ENCODE measurements at regions not wholly inside any gene's neighbourhood (a gene's known extent, or its start where the extent isn't known, plus 50 kb on each side); places are given as distances from the start of the nearest gene placed in this dataset.

DNA sequence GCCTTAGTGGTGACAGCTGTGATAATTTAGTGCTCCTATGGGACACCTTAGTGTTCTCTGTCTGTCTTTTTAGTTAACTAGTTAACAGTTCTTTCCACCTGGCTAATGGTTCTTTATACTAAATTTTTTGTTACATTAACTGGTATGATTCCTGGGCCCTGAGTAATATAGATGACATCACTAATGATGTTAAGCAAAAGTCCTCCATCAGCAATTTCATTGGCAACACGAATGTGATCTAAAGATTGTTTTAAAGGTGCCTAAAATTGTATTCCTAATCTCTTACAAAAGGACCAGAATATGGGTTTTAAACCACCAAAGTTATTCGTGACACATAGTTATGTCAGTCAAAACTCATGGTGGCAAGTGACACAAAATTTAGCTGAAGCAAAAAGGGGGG, 235.3 kb downstream of the TENT4A start:
- Histone ChIP-seq H3K9ac (ENCODE audit: low read depth in 1 of 2, low read length in 2 of 2) (no peak overlapping the region), H3K36me3 (ENCODE audit: control insufficient read depth in 4 of 4, insufficient read depth in 3 of 4, low read depth in 1 of 4, low read length in 3 of 4) (no peaks in the 10 kb centered on the region), H3K4me3 (ENCODE audit: low read depth in 1 of 3, low read length in 3 of 3) (no peak overlapping the region), H3K27me3 (ENCODE audit: control insufficient read depth in 4 of 4, insufficient read depth in 4 of 4, low read length in 3 of 4) (no peaks in the 10 kb centered on the region), H3K27ac (ENCODE audit: low read depth in 1 of 2, low read length in 2 of 2) (no peak overlapping the region), H3K9me3 (ENCODE audit: control insufficient read depth in 4 of 4, low read length in 3 of 4) (no peaks in the 10 kb centered on the region), H3K4me1 (ENCODE audit: control insufficient read depth in 4 of 4, insufficient read depth in 4 of 4, low read length in 3 of 4) (no peaks in the 10 kb centered on the region)
- TF ChIP-seq MAX (IDR thresholded peaks at IDR 0.05): no peak
- TF ChIP-seq FOXA2 (IDR thresholded peaks at IDR 0.05): no peak
- TF ChIP-seq ATF3 (IDR thresholded peaks at IDR 0.05): no peak
- no peak for TF ChIP-seq JUND (IDR thresholded peaks at IDR 0.05)
- TF ChIP-seq YY1 (IDR thresholded peaks at IDR 0.05): no peak
- TF ChIP-seq NR2F2 (IDR thresholded peaks at IDR 0.05): no peak
- no peak for TF ChIP-seq SP1 (IDR thresholded peaks at IDR 0.05)
- TF ChIP-seq ZBTB33 (IDR thresholded peaks at IDR 0.05): no peak
- TF ChIP-seq EGR1 (IDR thresholded peaks at IDR 0.05; ENCODE audit: low read depth in 2 of 2): no peak
- TF ChIP-seq HNF4G (IDR thresholded peaks at IDR 0.05): no peak
- TF ChIP-seq GABPA (IDR thresholded peaks at IDR 0.05 in 1 of 2, conservative IDR thresholded peaks at IDR 0.05 in 1 of 2): no peak
- no peak for TF ChIP-seq RXRA (IDR thresholded peaks at IDR 0.05)
- TF ChIP-seq REST (IDR thresholded peaks at IDR 0.05): no peak
- no peak for TF ChIP-seq TAF1 (conservative IDR thresholded peaks at IDR 0.05)
- no peak for TF ChIP-seq RAD21 (IDR thresholded peaks at IDR 0.05)
- no peak for TF ChIP-seq HNF4A (conservative IDR thresholded peaks at IDR 0.05)
- TF ChIP-seq, protein P1, sequence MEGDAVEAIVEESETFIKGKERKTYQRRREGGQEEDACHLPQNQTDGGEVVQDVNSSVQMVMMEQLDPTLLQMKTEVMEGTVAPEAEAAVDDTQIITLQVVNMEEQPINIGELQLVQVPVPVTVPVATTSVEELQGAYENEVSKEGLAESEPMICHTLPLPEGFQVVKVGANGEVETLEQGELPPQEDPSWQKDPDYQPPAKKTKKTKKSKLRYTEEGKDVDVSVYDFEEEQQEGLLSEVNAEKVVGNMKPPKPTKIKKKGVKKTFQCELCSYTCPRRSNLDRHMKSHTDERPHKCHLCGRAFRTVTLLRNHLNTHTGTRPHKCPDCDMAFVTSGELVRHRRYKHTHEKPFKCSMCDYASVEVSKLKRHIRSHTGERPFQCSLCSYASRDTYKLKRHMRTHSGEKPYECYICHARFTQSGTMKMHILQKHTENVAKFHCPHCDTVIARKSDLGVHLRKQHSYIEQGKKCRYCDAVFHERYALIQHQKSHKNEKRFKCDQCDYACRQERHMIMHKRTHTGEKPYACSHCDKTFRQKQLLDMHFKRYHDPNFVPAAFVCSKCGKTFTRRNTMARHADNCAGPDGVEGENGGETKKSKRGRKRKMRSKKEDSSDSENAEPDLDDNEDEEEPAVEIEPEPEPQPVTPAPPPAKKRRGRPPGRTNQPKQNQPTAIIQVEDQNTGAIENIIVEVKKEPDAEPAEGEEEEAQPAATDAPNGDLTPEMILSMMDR (IDR thresholded peaks at IDR 0.05; ENCODE audit: low read depth, low read length, missing input control): no peak
- no peak for TF ChIP-seq FOXA1 (IDR thresholded peaks at IDR 0.05)
- WGBS: 45% methylated on average over 2 of the region's 2 CpGs
- DNase-seq (ENCODE audit: low spot score): no peak

Measured in liver (tissue), 8 donors.